ENCODE measurements at regions not wholly inside any gene's neighbourhood (a gene's known extent, or its start where the extent isn't known, plus 50 kb on each side); places are given as distances from the start of the nearest gene placed in this dataset.
A peak's percentile ranks its signal among the peaks of the same experiment; 100 is the strongest.

DNA sequence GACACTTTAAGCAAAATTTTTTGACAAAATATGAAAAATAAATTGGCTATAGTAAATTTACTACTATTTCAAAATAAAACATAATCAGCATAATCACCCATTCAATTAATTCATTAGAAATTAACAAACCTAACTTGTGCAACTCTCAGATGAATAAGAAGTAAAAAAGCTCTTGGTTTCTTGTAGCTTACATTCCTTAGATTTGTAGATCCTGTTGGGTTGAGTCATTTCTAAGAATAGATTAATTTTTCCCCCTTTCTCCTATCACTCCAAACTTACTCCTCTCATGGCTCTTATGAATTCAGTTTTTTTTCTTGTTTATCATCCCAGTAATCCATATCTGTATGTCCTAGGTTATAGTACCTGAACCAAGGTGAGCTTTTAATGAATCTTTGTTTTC lies 230.9 kb upstream of the LRIG3 start:
- POLR2A ChIA-PET, result no interaction called here
- H3K4me1 ChIP-seq (ENCODE audit: control extremely low read depth in 1 of 4, control insufficient read depth in 4 of 4, insufficient read depth in 4 of 4, low read length in 3 of 4), result no peaks in the 10 kb centered on the region
- no peak overlapping the region for H3K27ac ChIP-seq (ENCODE audit: insufficient read depth in 1 of 2, low read depth in 1 of 2, low read length in 2 of 2, poor library complexity in 1 of 2, severe bottlenecking in 2 of 2)
- H3K9me3 ChIP-seq (ENCODE audit: control extremely low read depth in 1 of 5, control insufficient read depth in 4 of 5, insufficient read depth in 2 of 5, low read depth in 1 of 5, low read length in 4 of 5), result no peaks in the 10 kb centered on the region
- H3K27me3 ChIP-seq (replicated peaks in 2 of 5; ENCODE audit: control insufficient read depth in 4 of 5, insufficient read depth in 5 of 5, low read length in 4 of 5), result no peaks in the 10 kb centered on the region
- DNase-seq, result no peak
- no peak overlapping the region for H3K4me3 ChIP-seq (ENCODE audit: control insufficient read depth in 1 of 7, extremely low read depth in 1 of 7, insufficient read depth in 4 of 7, low read depth in 2 of 7, low read length in 6 of 7)
- CTCF ChIA-PET, result interaction anchor here (0.9 to 4.4 kb wide), 6 partner anchors 14 to 1167 kb away, joined by 3 to 30 read pairs (median 6); no protein-coding TSS in a partner anchor
- H3K36me3 ChIP-seq (ENCODE audit: control insufficient read depth in 4 of 4, insufficient read depth in 4 of 4, low read length in 3 of 4), result no peaks in the 10 kb centered on the region

GRCh38 chr12:59149995-59150642 lies 229.8 kb upstream of the LRIG3 start:
- ChIA-PET CTCF (interaction anchor here (0.6 to 4.4 kb wide), 13 partner anchors 9 to 1745 kb away, joined by 3 to 30 read pairs (median 4); no protein-coding TSS in a partner anchor), POLR2A (no interaction called here)
- WGBS (ENCODE audit: insufficient coverage), result 100% methylated on average over 1 of the region's 2 CpGs
- Histone ChIP-seq H3K27me3 (replicated peaks in 2 of 5; ENCODE audit: control insufficient read depth in 4 of 5, insufficient read depth in 5 of 5, low read length in 4 of 5) (no peaks in the 10 kb centered on the region), H3K36me3 (ENCODE audit: control insufficient read depth in 4 of 4, insufficient read depth in 4 of 4, low read length in 3 of 4) (no peaks in the 10 kb centered on the region), H3K9me3 (ENCODE audit: control extremely low read depth in 1 of 5, control insufficient read depth in 4 of 5, insufficient read depth in 2 of 5, low read depth in 1 of 5, low read length in 4 of 5) (no peaks in the 10 kb centered on the region), H3K4me3 (ENCODE audit: control insufficient read depth in 1 of 7, extremely low read depth in 1 of 7, insufficient read depth in 4 of 7, low read depth in 2 of 7, low read length in 6 of 7) (no peak overlapping the region), H3K4me1 (ENCODE audit: control extremely low read depth in 1 of 4, control insufficient read depth in 4 of 4, insufficient read depth in 4 of 4, low read length in 3 of 4) (no peaks in the 10 kb centered on the region), H3K27ac (ENCODE audit: insufficient read depth in 1 of 2, low read depth in 1 of 2, low read length in 2 of 2, poor library complexity in 1 of 2, severe bottlenecking in 2 of 2) (no peak overlapping the region)
- DNase-seq, result peak; percentile 79 to 87 (median 84)

DNA sequence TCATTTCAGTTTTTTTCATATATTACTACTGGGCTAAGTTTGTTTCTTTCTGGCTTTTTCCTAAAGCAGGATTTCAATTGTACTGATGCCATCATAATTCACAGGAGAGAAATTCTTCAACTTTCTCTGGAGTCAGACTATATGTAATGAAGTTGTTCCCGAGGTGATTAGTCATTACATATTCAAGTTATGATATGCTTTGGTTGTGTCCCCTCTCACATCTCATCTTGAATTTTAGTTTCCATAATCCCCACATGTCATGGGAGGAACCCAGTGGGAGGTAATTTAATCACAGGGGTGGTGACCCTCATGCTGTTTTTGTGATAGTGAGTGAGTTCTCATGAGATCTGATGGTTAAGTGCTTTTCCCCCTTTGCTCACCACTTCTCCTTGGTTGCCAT lies 227.5 kb upstream of the LRIG3 start:
- no peak for DNase-seq
- H3K27ac ChIP-seq (ENCODE audit: insufficient read depth in 1 of 2, low read depth in 1 of 2, low read length in 2 of 2, poor library complexity in 1 of 2, severe bottlenecking in 2 of 2), result no peak overlapping the region
- POLR2A ChIA-PET, result no interaction called here
- no peaks in the 10 kb centered on the region for H3K36me3 ChIP-seq (ENCODE audit: control insufficient read depth in 4 of 4, insufficient read depth in 4 of 4, low read length in 3 of 4)
- H3K27me3 ChIP-seq (replicated peaks in 2 of 5; ENCODE audit: control insufficient read depth in 4 of 5, insufficient read depth in 5 of 5, low read length in 4 of 5), result no peaks in the 10 kb centered on the region
- CTCF ChIA-PET, result no interaction called here
- no peak overlapping the region for H3K4me3 ChIP-seq (ENCODE audit: control insufficient read depth in 1 of 7, extremely low read depth in 1 of 7, insufficient read depth in 4 of 7, low read depth in 2 of 7, low read length in 6 of 7)
- no CpG with 5 or more reads among the region's 1 CpG for WGBS (ENCODE audit: insufficient coverage)
- no peaks in the 10 kb centered on the region for H3K9me3 ChIP-seq (ENCODE audit: control extremely low read depth in 1 of 5, control insufficient read depth in 4 of 5, insufficient read depth in 2 of 5, low read depth in 1 of 5, low read length in 4 of 5)
- no peaks in the 10 kb centered on the region for H3K4me1 ChIP-seq (ENCODE audit: control extremely low read depth in 1 of 4, control insufficient read depth in 4 of 4, insufficient read depth in 4 of 4, low read length in 3 of 4)

DNA sequence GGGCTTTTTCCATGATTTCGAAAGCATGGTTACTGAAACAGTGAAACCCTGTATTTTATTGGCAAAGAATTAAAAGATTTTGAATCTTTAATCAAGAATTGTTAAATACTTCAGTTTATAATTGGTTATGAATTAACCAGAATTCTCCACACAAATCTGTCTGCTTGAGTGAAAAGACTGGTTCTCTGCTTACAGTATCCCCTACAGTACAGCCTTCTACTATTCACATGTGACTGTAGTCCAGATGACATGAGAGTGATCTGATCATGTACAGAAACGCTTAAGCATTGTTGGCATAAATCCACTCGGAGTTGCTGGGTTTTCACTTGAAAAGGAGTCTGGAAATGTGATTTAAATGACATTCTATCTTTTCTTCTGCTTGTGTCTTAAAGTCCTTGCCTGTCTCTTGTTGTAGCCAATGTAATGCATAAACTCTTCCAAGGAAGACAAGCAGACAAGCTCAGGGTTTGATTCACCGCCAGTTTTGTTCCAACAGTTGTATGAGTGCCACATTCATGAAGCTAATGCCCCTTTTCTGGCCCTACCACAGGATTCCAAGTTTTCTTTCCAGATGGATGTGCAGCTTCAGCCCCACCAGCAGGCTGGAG lies 222.0 kb upstream of the LRIG3 start:
- 80% methylated on average over 2 of the region's 4 CpGs for WGBS (ENCODE audit: insufficient coverage)
- H3K27ac ChIP-seq (ENCODE audit: insufficient read depth in 1 of 2, low read depth in 1 of 2, low read length in 2 of 2, poor library complexity in 1 of 2, severe bottlenecking in 2 of 2), result no peak overlapping the region
- ChIA-PET POLR2A (no interaction called here), CTCF (interaction anchor here (0.9 kb wide), 2 partner anchors 24 to 29 kb away, joined by 3 to 4 read pairs; no protein-coding TSS in a partner anchor)
- H3K4me1 ChIP-seq (ENCODE audit: control extremely low read depth in 1 of 4, control insufficient read depth in 4 of 4, insufficient read depth in 4 of 4, low read length in 3 of 4), result no peaks in the 10 kb centered on the region
- H3K36me3 ChIP-seq (ENCODE audit: control insufficient read depth in 4 of 4, insufficient read depth in 4 of 4, low read length in 3 of 4), result no peaks in the 10 kb centered on the region
- H3K9me3 ChIP-seq (ENCODE audit: control extremely low read depth in 1 of 5, control insufficient read depth in 4 of 5, insufficient read depth in 2 of 5, low read depth in 1 of 5, low read length in 4 of 5), result no peaks in the 10 kb centered on the region
- H3K27me3 ChIP-seq (replicated peaks in 2 of 5; ENCODE audit: control insufficient read depth in 4 of 5, insufficient read depth in 5 of 5, low read length in 4 of 5), result no peaks in the 10 kb centered on the region
- no peak for DNase-seq
- H3K4me3 ChIP-seq (ENCODE audit: control insufficient read depth in 1 of 7, extremely low read depth in 1 of 7, insufficient read depth in 4 of 7, low read depth in 2 of 7, low read length in 6 of 7), result no peak overlapping the region

- Histone ChIP-seq H3K36me3 (ENCODE audit: control insufficient read depth in 4 of 4, insufficient read depth in 4 of 4, low read length in 3 of 4) (no peaks in the 10 kb centered on the region), H3K4me3 (ENCODE audit: control insufficient read depth in 1 of 7, extremely low read depth in 1 of 7, insufficient read depth in 4 of 7, low read depth in 2 of 7, low read length in 6 of 7) (no peak overlapping the region), H3K27me3 (replicated peaks in 2 of 5; ENCODE audit: control insufficient read depth in 4 of 5, insufficient read depth in 5 of 5, low read length in 4 of 5) (no peaks in the 10 kb centered on the region), H3K27ac (ENCODE audit: insufficient read depth in 1 of 2, low read depth in 1 of 2, low read length in 2 of 2, poor library complexity in 1 of 2, severe bottlenecking in 2 of 2) (no peak overlapping the region), H3K4me1 (ENCODE audit: control extremely low read depth in 1 of 4, control insufficient read depth in 4 of 4, insufficient read depth in 4 of 4, low read length in 3 of 4) (no peaks in the 10 kb centered on the region), H3K9me3 (ENCODE audit: control extremely low read depth in 1 of 5, control insufficient read depth in 4 of 5, insufficient read depth in 2 of 5, low read depth in 1 of 5, low read length in 4 of 5) (no peaks in the 10 kb centered on the region)
- WGBS (ENCODE audit: insufficient coverage), result 40% methylated on average over 2 of the region's 2 CpGs
- DNase-seq, result no peak
- ChIA-PET CTCF (no interaction called here), POLR2A (no interaction called here)
Observed at GRCh38 chr12:59134750-59135149, 214.4 kb upstream of the LRIG3 start.

GRCh38 chr12:59131462-59131861 lies 211.2 kb upstream of the LRIG3 start:
- WGBS (ENCODE audit: insufficient coverage), result 100% methylated on average over 1 of the region's 3 CpGs
- ChIA-PET CTCF (no interaction called here), POLR2A (no interaction called here)
- no peak for DNase-seq
- H3K27ac ChIP-seq (ENCODE audit: insufficient read depth in 1 of 2, low read depth in 1 of 2, low read length in 2 of 2, poor library complexity in 1 of 2, severe bottlenecking in 2 of 2), result no peak overlapping the region
- no peaks in the 10 kb centered on the region for H3K36me3 ChIP-seq (ENCODE audit: control insufficient read depth in 4 of 4, insufficient read depth in 4 of 4, low read length in 3 of 4)
- no peaks in the 10 kb centered on the region for H3K4me1 ChIP-seq (ENCODE audit: control extremely low read depth in 1 of 4, control insufficient read depth in 4 of 4, insufficient read depth in 4 of 4, low read length in 3 of 4)
- no peaks in the 10 kb centered on the region for H3K9me3 ChIP-seq (ENCODE audit: control extremely low read depth in 1 of 5, control insufficient read depth in 4 of 5, insufficient read depth in 2 of 5, low read depth in 1 of 5, low read length in 4 of 5)
- no peak overlapping the region for H3K4me3 ChIP-seq (ENCODE audit: control insufficient read depth in 1 of 7, extremely low read depth in 1 of 7, insufficient read depth in 4 of 7, low read depth in 2 of 7, low read length in 6 of 7)
- H3K27me3 ChIP-seq (replicated peaks in 2 of 5; ENCODE audit: control insufficient read depth in 4 of 5, insufficient read depth in 5 of 5, low read length in 4 of 5), result no peaks in the 10 kb centered on the region

DNA sequence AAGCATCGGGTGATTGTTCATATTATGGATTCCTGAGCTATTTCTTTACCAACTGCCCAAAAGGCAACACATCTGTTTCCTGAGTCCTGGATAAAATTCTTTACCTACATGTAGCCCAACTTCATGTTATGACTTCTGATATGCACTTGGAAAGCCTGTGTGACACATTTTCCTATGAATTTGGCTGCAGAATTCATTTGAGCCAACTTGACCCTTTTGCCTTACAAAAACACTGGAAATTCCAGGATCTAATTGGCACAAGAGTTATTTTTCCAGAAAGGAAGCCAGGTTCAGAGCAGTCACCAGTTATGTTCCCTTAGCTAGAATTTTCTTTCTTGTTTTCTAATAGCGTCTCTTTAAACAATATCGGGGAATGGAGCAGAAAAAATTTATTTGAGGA lies 202.5 kb upstream of the LRIG3 start:
- H3K4me1 ChIP-seq (ENCODE audit: control extremely low read depth in 1 of 4, control insufficient read depth in 4 of 4, insufficient read depth in 4 of 4, low read length in 3 of 4), result no peaks in the 10 kb centered on the region
- H3K36me3 ChIP-seq (ENCODE audit: control insufficient read depth in 4 of 4, insufficient read depth in 4 of 4, low read length in 3 of 4), result no peaks in the 10 kb centered on the region
- ChIA-PET CTCF (interaction anchor here (1.3 kb wide), 1 partner anchor 10 kb away, joined by 6 read pairs; no protein-coding TSS in a partner anchor), POLR2A (no interaction called here)
- H3K27ac ChIP-seq (ENCODE audit: insufficient read depth in 1 of 2, low read depth in 1 of 2, low read length in 2 of 2, poor library complexity in 1 of 2, severe bottlenecking in 2 of 2), result no peak overlapping the region
- H3K27me3 ChIP-seq (replicated peaks in 2 of 5; ENCODE audit: control insufficient read depth in 4 of 5, insufficient read depth in 5 of 5, low read length in 4 of 5), result no peaks in the 10 kb centered on the region
- WGBS (ENCODE audit: insufficient coverage), result 100% methylated on average over 1 of the region's 3 CpGs
- no peaks in the 10 kb centered on the region for H3K9me3 ChIP-seq (ENCODE audit: control extremely low read depth in 1 of 5, control insufficient read depth in 4 of 5, insufficient read depth in 2 of 5, low read depth in 1 of 5, low read length in 4 of 5)
- H3K4me3 ChIP-seq (ENCODE audit: control insufficient read depth in 1 of 7, extremely low read depth in 1 of 7, insufficient read depth in 4 of 7, low read depth in 2 of 7, low read length in 6 of 7), result no peak overlapping the region
- DNase-seq, result no peak
